ENCODE measurements at regions not wholly inside any gene's neighbourhood (a gene's known extent, or its start where the extent isn't known, plus 50 kb on each side); places are given as distances from the start of the nearest gene placed in this dataset.
"Not testable (repeated sequence)": the region's sequence is repeated elsewhere in the genome, so short reads cannot be mapped to it uniquely, and the experiment has no call there.

DNA sequence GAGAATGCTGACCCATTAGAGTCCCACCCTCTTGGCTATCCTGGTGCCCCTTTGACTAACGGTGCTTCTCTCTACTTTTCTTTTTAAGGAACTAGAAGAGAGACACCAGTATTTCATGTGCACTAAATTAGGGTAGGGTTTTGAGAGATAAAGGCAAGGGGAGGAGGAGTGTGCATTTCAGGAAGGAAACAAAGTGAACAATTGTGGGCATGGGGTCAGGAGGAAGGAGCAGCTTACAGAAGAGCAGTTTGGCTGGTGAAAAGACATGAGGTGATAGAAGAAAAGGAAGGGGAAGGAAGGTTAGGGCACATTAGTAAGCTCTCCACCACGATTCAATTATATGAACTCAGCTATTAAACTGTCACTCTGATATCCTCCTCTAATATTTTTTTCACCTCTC is 105.8 kb upstream of the CTAGE1 start:
- H3K4me3 ChIP-seq (replicated peaks in 1 of 2; ENCODE audit: low read depth in 2 of 2, low read length in 2 of 2), result no peak overlapping the region
- DNase-seq (ENCODE audit: low read depth in 2 of 2), result no peak
- TF ChIP-seq, protein P1, sequence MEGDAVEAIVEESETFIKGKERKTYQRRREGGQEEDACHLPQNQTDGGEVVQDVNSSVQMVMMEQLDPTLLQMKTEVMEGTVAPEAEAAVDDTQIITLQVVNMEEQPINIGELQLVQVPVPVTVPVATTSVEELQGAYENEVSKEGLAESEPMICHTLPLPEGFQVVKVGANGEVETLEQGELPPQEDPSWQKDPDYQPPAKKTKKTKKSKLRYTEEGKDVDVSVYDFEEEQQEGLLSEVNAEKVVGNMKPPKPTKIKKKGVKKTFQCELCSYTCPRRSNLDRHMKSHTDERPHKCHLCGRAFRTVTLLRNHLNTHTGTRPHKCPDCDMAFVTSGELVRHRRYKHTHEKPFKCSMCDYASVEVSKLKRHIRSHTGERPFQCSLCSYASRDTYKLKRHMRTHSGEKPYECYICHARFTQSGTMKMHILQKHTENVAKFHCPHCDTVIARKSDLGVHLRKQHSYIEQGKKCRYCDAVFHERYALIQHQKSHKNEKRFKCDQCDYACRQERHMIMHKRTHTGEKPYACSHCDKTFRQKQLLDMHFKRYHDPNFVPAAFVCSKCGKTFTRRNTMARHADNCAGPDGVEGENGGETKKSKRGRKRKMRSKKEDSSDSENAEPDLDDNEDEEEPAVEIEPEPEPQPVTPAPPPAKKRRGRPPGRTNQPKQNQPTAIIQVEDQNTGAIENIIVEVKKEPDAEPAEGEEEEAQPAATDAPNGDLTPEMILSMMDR (IDR thresholded peaks at IDR 0.05; ENCODE audit: low read depth, low read length), result no peak

GRCh38 chr18:22524783-22525182 is 107.1 kb upstream of the CTAGE1 start:
- TF ChIP-seq, protein P1 (IDR thresholded peaks at IDR 0.05; ENCODE audit: low read depth, low read length), result no peak
- no peak for DNase-seq (ENCODE audit: low read depth in 2 of 2)
- no peak overlapping the region for H3K4me3 ChIP-seq (replicated peaks in 1 of 2; ENCODE audit: low read depth in 2 of 2, low read length in 2 of 2)

- DNase-seq (ENCODE audit: low read depth in 2 of 2), result no peak
- no peak overlapping the region for H3K4me3 ChIP-seq (replicated peaks in 1 of 2; ENCODE audit: low read depth in 2 of 2, low read length in 2 of 2)
- TF ChIP-seq, protein P1 (IDR thresholded peaks at IDR 0.05; ENCODE audit: low read depth, low read length), result no peak
These were observed 107.6 kb upstream of the CTAGE1 start for GRCh38 chr18:22525313-22525712.

- DNase-seq (ENCODE audit: low read depth in 2 of 2), result no peak
- TF ChIP-seq, protein P1 (IDR thresholded peaks at IDR 0.05; ENCODE audit: low read depth, low read length), result no peak
- H3K4me3 ChIP-seq (replicated peaks in 1 of 2; ENCODE audit: low read depth in 2 of 2, low read length in 2 of 2), result no peak overlapping the region
These were observed 108.2 kb upstream of the CTAGE1 start for GRCh38 chr18:22525883-22526282.

DNA sequence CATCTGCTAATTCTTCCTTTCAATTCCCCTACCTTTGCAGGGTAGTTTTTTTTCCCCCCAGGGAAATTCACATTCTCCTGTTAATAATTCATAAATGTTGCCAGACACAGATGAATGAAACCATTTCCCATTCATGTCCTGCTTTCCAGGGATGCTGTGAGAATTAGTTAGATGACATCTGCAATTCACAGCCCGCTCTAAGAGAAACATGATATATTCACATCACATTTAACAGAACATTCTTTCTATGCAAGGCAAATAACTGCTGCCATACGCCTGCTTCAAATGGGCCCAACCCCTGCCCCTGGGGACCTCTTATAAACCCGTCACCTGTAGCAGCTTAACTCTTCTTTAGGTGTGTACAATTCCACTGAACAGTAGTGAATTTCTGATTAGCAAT is 110.6 kb upstream of the CTAGE1 start:
- H3K4me3 ChIP-seq (replicated peaks in 1 of 2; ENCODE audit: low read depth in 2 of 2, low read length in 2 of 2), result no peak overlapping the region
- TF ChIP-seq, protein P1 (IDR thresholded peaks at IDR 0.05; ENCODE audit: low read depth, low read length), result no peak
- no peak for DNase-seq (ENCODE audit: low read depth in 2 of 2)

DNA sequence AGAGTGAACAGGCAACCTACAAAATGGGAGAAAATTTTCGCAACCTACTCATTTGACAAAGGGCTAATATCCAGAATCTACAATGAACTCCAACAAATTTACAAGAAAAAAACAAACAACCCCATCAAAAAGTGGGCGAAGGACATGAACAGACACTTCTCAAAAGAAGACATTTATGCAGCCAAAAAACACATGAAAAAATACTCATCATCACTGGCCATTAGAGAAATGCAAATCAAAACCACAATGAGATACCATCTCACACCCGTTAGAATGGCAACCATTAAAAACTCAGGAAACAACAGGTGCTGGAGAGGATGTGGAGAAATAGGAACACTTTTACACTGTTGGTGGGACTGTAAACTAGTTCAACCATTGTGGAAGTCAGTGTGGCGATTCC is 117.0 kb upstream of the CTAGE1 start:
- DNase-seq (ENCODE audit: low read depth in 2 of 2); H3K4me3 ChIP-seq (replicated peaks in 1 of 2; ENCODE audit: low read depth in 2 of 2, low read length in 2 of 2): not testable (repeated sequence)

DNA sequence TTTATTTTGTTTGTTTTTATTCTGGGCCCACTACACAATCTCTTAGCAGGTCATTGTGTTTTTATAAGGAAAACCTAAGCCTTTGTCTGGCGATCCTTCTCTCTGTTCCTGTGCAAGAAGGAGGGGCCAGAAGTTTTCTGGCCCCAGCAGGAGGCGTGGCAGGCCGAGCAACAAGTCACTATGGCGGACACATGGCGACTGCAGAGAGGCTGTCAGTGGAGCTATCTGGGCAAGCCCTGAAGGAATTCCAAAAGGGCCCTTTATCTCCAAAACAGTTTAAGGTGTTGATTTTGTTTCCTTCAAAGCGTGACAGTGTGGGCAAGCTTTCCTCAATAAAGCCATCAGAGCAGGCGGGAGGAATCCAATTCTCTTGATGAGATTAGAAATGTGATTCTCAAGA is 118.8 kb upstream of the CTAGE1 start:
- no peak overlapping the region for H3K4me3 ChIP-seq (replicated peaks in 1 of 2; ENCODE audit: low read depth in 2 of 2, low read length in 2 of 2)
- no peak for DNase-seq (ENCODE audit: low read depth in 2 of 2)
- TF ChIP-seq, protein P1 (IDR thresholded peaks at IDR 0.05; ENCODE audit: low read depth, low read length), result no peak

All from cardiac fibroblast (primary cell).